HG02852 (cell line): ENCODE measurements at regions not wholly inside any gene's neighbourhood (a gene's known extent, or its start where the extent isn't known, plus 50 kb on each side); places are given as distances from the start of the nearest gene placed in this dataset.

Experiments used
- ATAC-seq: cut with Tn5 transposase; IDR thresholded peaks from one replicate; pipeline ENCODE4 v1.9.1; 2021; ENCODE audit warnings: mild to moderate bottlenecking, moderate library complexity; ENCODE audit not compliant: unreplicated experiment

DNA sequence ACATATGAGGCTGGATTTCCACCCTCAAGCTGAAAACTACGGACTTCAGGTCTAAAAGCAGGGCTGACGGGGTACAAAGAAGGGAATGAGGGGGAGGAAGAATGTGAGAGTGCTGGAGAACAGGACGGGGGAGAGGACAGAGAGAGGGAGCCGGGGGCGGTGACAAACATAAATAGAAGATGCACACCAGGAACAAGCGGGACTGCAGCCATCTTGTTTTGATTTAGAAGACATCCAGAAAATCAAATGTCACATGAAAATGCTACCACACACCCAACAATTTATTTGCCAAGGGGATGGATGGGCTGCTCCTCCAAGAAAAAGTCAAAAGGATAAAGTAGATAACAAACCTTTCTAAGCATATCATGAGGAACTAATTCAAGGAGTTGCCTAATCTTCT, 59.2 kb upstream of the FHL2 start:
- no peak for ATAC-seq

DNA sequence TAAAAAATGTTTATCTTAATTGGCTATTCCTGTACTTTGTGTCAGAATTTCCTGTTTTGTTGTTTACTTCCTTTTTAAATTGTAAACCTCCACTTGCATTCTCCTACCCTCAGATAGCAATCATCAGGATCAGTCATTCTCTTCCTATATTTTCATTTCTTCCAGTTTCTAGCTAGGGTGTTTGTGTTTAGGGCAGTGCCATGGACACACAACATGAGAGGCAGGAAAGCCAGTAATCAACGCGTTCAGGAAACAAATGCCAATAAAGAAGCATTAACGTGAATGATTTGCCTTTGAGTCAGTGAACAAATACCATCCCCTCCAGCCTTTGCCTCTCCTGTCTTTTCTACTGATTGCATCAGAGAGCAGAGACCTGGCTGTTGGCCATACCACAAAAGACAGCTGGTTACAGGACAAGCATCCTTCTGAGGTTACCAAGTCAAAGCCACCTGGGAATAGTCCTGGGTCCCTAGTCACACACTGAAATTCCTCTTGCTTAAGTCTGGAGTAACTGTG, 56.7 kb upstream of the FHL2 start:
- no peak for ATAC-seq

DNA sequence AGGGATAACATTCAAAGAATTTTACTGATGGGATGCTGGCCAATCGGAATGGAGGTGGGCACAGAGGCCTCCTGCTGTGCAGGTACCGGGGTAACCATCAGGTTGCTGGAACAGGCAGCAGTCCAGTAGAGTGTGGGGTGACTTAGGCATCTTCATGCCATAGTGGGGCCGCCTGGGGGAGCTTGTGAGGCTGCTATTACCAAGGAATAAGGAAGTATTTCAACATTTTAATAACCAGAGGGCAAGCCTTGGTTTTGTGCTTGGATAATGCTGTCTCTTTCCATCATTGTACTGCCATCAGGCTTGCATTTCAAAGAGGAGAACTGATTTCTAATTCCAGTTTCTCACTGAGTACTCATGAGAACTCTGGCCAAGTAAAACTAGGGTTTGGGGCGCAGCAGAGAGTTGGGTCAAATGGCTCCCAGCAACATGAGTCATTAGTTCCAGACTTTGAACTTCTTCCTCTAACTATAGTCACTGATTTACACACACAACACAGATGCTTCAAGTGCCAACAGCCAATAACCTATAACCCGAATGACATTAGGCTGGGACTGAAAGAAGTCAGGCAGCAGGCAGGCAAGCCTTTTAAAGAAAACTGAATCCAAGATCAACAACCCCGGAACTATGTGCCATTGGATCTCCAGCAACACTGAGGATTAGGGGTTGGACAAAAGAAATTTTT, 56.1 kb upstream of the FHL2 start:
- ATAC-seq: no peak

DNA sequence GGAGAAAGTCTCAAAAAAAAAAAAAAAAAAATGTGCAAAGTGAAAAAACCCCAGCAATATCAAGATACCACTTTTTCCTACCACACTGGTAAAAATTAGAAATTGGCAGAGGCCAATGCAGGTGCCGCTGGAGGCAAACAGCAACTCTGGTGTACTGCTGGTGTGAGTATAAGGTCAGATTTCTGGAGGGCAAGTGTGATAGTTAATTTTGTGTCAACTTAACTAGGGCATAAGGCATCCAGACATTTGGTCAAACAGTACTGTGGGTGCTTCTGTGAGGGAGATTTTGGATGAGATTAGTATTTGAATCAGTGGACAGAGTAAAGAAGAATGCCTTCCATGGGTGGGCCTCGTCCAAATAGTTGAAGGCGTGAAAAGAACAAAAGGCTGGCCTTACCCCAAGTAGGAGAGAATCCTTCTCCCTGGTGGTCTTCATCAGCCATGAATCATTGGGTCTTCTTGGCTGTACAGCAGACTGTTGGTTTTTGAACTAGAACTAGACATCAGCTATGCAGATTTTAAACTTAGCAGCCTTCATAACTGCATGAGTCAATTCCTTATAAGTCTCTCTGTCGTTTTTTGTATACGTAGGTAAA, 52.8 kb upstream of the FHL2 start:
- ATAC-seq: no peak

DNA sequence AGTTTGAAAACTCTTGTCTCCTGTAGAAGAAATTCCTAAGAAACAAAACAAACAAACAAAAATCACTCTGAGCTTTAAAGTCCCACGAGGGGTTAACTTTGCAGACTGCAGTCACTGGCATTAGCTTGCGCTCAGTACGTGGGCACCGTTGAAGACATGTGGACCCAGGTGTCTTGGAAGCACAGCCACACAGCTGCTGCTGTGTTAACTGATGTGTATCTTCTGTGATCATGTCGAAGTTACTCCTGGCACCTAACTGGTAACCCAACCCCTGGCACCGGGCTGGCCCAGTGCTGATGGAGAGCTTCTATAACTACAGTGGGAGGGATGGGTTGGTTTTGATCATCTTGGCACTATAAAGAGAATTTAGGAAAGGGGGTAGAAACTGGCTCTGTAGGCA, 51.6 kb upstream of the FHL2 start:
- no peak for ATAC-seq

DNA sequence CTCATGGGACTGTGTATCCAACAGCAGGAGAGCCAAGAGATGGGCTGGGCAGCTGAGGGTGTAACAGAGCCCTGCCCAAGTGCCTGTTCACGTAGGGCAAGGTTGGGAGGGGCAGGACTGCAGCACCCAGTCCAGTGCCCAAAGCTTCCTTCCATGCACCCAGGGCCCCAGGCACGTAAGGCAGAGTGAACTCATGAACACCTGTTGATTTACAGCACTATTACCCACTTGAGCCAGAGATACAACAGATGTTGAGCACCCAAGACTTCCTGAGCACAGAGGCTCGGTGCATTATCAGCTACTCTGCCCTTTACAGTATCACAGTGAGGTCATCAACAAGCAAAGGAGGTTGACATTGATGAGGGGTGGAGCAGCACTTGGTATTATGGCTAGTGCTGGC, 50.2 kb upstream of the FHL2 start:
- no peak for ATAC-seq
